MCF 10A (cell line): ENCODE measurements at regions not wholly inside any gene's neighbourhood (a gene's known extent, or its start where the extent isn't known, plus 50 kb on each side); places are given as distances from the start of the nearest gene placed in this dataset.

Experiments
- BruUV-seq: library from RNA; stranded (reverse); fragments of 400-500 nt; replicated peaks from 2 replicates; lab custom pipeline; 2021; lab: Mats Ljungman, UMichigan
- CTCF ChIA-PET: fragments of 300-600 bp; sonication (Branson Sonifier 250); formaldehyde crosslinking; extraction: SDS; loops from one replicate; lab custom pipeline; 2021; ENCODE audit warnings: antibody characterized with exemption, inconsistent platforms; lab: Yijun Ruan, JAX
- POLR2A ChIA-PET: fragments of 300-600, 350-650 bp; sonication (Branson Sonifier 250); formaldehyde crosslinking; extraction: SDS; loops from one replicate; lab custom pipeline; 2020; ENCODE audit warnings: antibody characterized with exemption, inconsistent platforms; lab: Yijun Ruan, JAX
- DNase-seq: peaks from one replicate; pipeline ENCODE4 v3.0.0-alpha.2; 2018; ENCODE audit not compliant: unreplicated experiment
- H3K27ac Mint-ChIP-seq: one replicate; pipeline ENCODE4 v1.8.0; 2022; ENCODE audit warnings: mild to moderate bottlenecking, low read depth, mixed read lengths; ENCODE audit not compliant: unreplicated experiment
- H3K27me3 Mint-ChIP-seq: one replicate; pipeline ENCODE4 v1.8.0; 2022; ENCODE audit warnings: mixed read lengths; ENCODE audit not compliant: insufficient read depth, unreplicated experiment
- H3K36me3 Mint-ChIP-seq: one replicate; pipeline ENCODE4 v1.8.0; 2022; ENCODE audit warnings: mild to moderate bottlenecking, moderate library complexity, mixed read lengths; ENCODE audit not compliant: insufficient read depth, unreplicated experiment
- H3K4me1 Mint-ChIP-seq: one replicate; pipeline ENCODE4 v1.8.0; 2022; ENCODE audit warnings: mixed read lengths; ENCODE audit not compliant: insufficient read depth, unreplicated experiment
- H3K4me3 Mint-ChIP-seq: one replicate; pipeline ENCODE4 v1.8.0; 2022; ENCODE audit warnings: mild to moderate bottlenecking, moderate library complexity, mixed read lengths; ENCODE audit not compliant: unreplicated experiment
- H3K9me3 Mint-ChIP-seq: one replicate; pipeline ENCODE4 v1.8.0; 2022; ENCODE audit warnings: mixed read lengths; ENCODE audit not compliant: unreplicated experiment
- CTCF ChIP-seq: fragments of 200-600 bp; IDR thresholded peaks from one replicate; pipeline ENCODE4 v1.8.0; 2022; ENCODE audit warnings: antibody characterized with exemption, mild to moderate bottlenecking; ENCODE audit not compliant: unreplicated experiment
- intact Hi-C: fragments of 100-400 bp; cut with micrococcal nuclease; formaldehyde crosslinking; loops from 2 replicates; pipeline ENCODE4 v1.14.1; 2022

DNA sequence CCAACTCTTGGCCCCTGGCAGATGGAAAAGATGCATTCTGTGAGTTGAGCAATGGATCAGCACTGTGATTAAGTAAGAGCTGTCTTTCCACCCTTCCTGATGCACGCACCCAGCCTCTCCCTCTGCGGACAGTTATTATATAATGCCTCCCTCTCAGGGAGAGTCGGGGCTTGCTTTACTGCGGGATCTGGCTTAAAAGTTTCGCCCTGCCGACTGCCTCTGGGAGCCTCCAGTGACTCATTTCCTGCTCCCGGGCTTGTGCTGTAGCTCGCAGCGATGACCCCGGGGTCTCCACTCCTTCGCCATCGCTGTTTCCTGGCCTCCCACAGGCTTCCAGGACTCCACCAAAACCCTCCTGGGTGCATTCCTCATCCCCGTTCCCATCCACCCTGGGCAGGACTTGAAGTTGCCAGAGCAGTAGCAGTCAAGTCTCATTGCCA is 107.4 kb upstream of the SLC7A1 start:
- Mint-ChIP-seq H3K27me3 (peaks cover 11% of the 10 kb centered on the region), H3K4me1 (peaks cover 12% of the 10 kb centered on the region), H3K36me3 (no peaks in the 10 kb centered on the region), H3K4me3 (no peak overlapping the region), H3K9me3 (no peaks in the 10 kb centered on the region), H3K27ac (no peak overlapping the region)
- peak; percentile 91 for DNase-seq
- BruUV-seq: no TSS peak
- ChIA-PET POLR2A (interaction anchor here (1.1 to 3.0 kb wide), 4 partner anchors 10 to 200 kb away, joined by 3 to 21 read pairs (median 4); no protein-coding TSS in a partner anchor), CTCF (interaction anchor here (0.6 to 11.3 kb wide), 7 partner anchors 10 to 1823 kb away, joined by 3 to 127 read pairs (median 3); no protein-coding TSS in a partner anchor)
- no peak for TF ChIP-seq CTCF
- intact Hi-C loops: loop anchor here (10.0 kb wide), 1 partner anchor 108 kb away; the partner anchor contains the start of gene SLC7A1

- intact Hi-C loops: no loop called here
- Mint-ChIP-seq H3K9me3 (no peaks in the 10 kb centered on the region), H3K4me1 (peaks cover 12% of the 10 kb centered on the region), H3K36me3 (no peaks in the 10 kb centered on the region), H3K27ac (no peak overlapping the region), H3K4me3 (no peak overlapping the region), H3K27me3 (peaks cover under 1% of the 10 kb centered on the region)
- ChIA-PET POLR2A (interaction anchor here (0.9 kb wide), 1 partner anchor 22 kb away, joined by 5 read pairs; no protein-coding TSS in a partner anchor), CTCF (interaction anchor here (0.9 to 1.0 kb wide), 2 partner anchors 10 to 131 kb away, joined by 3 read pairs; no protein-coding TSS in a partner anchor)
- no TSS peak for BruUV-seq
- no peak for DNase-seq
- no peak for TF ChIP-seq CTCF
Observed at GRCh38 chr13:29698106-29698505, 102.6 kb upstream of the SLC7A1 start.

- no TSS peak for BruUV-seq
- Mint-ChIP-seq H3K9me3 (no peaks in the 10 kb centered on the region), H3K4me1 (peaks cover 5% of the 10 kb centered on the region), H3K27ac (no peak overlapping the region), H3K4me3 (no peak overlapping the region), H3K36me3 (no peaks in the 10 kb centered on the region), H3K27me3 (no peaks in the 10 kb centered on the region)
- POLR2A ChIA-PET: no interaction called here
- no peak for DNase-seq
- CTCF ChIA-PET: interaction anchor here (1.1 to 2.1 kb wide), 2 partner anchors 12 to 189 kb away, joined by 3 to 11 read pairs; no protein-coding TSS in a partner anchor
- TF ChIP-seq CTCF: no peak
- intact Hi-C loops: no loop called here
Observed at GRCh38 chr13:29696606-29697005, 101.1 kb upstream of the SLC7A1 start.

DNA sequence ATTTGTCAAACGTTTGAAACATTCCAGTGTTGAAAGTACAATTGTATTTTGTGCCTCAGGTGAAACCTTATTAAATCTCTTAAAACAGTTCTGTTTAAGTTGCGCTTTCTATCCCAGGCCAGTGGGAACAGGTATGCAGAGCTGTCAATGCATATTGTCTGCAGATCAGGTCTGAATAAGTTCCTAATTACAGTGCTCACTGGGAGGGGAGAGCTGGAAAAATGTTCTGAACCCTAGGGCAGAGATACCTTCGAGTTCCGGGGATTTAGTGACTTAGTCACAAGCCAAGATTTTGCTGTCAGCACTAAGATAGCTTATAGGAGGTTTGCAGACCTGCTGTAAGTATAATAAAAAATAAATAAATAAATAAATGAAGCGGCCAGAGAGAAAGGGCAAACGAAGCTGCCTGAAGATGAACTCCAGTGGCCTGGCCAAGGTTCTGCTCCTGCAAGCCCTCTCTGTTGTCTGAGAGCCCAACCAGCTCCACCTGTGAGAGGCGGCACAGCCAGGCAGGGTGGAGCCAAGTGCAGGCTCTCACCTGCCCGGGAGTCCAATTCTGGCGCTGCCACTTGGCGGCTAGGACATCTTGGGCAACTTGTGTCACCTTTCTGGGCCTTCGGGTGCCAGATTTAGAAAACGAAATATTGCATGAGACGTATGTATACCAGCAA is 97.9 kb upstream of the SLC7A1 start:
- Mint-ChIP-seq H3K4me3 (no peak overlapping the region), H3K9me3 (no peaks in the 10 kb centered on the region), H3K36me3 (no peaks in the 10 kb centered on the region), H3K4me1 (peaks cover 5% of the 10 kb centered on the region), H3K27me3 (no peaks in the 10 kb centered on the region), H3K27ac (no peak overlapping the region)
- TF ChIP-seq CTCF: no peak
- POLR2A ChIA-PET: interaction anchor here (0.7 to 3.0 kb wide), 13 partner anchors 9 to 983 kb away, joined by 3 to 21 read pairs (median 3); no protein-coding TSS in a partner anchor
- CTCF ChIA-PET: interaction anchor here (0.5 to 2.1 kb wide), 7 partner anchors 10 to 333 kb away, joined by 3 to 7 read pairs (median 3); no protein-coding TSS in a partner anchor
- no TSS peak for BruUV-seq
- intact Hi-C loops: no loop called here
- peak; percentile 85 for DNase-seq
